Gastrocnemius medialis (tissue), 4 donors: ENCODE measurements at regions not wholly inside any gene's neighbourhood (a gene's known extent, or its start where the extent isn't known, plus 50 kb on each side); places are given as distances from the start of the nearest gene placed in this dataset.

Source experiments
- CTCF ChIP-seq, 5 experiments: fragments of 450-650 bp in 3 of 5; fragments of 200-600 bp in 2 of 5; sonication (generic) in 2 of 5; IDR thresholded peaks in 4 of 5; conservative IDR thresholded peaks in 1 of 5; 1 replicate in 4 of 5; 2 replicates in 1 of 5; pipeline ENCODE4 v1.5.1; 2016 to 2019; ENCODE audit warnings: antibody characterized with exemption in 5 of 5, mild to moderate bottlenecking in 3 of 5, moderate library complexity in 3 of 5
- POLR2A ChIP-seq, 2 donors: fragments of 450-650 bp; IDR thresholded peaks; one replicate each; pipeline ENCODE4 v1.6.1; 2017; ENCODE audit warnings: antibody characterized with exemption in 2 of 2, mild to moderate bottlenecking in 2 of 2, moderate library complexity in 2 of 2

GRCh38 chr9:13484186-13484585 lies 204.7 kb upstream of the MPDZ start:
- no peak for TF ChIP-seq POLR2A (IDR thresholded peaks at IDR 0.05)
- no peak for TF ChIP-seq CTCF (IDR thresholded peaks at IDR 0.05 in 4 of 5, conservative IDR thresholded peaks at IDR 0.05 in 1 of 5)
